Effector CD8-positive, alpha-beta T cell (primary cell): ENCODE measurements at regions not wholly inside any gene's neighbourhood (a gene's known extent, or its start where the extent isn't known, plus 50 kb on each side); places are given as distances from the start of the nearest gene placed in this dataset.

Experiments used
- DNase-seq: peaks from one replicate; lab custom pipeline; 2025; lab: John Stamatoyannopoulos, UW

- no peak for DNase-seq
These were observed 166.1 kb downstream of the MN1 start for GRCh38 chr22:27635435-27635834.

GRCh38 chr22:27635852-27636251 is 165.7 kb downstream of the MN1 start:
- DNase-seq = no peak

- no peak for DNase-seq
These were observed 164.6 kb downstream of the MN1 start for GRCh38 chr22:27636716-27637508.

GRCh38 chr22:27637604-27638003 is 164.0 kb downstream of the MN1 start:
- DNase-seq = no peak

GRCh38 chr22:27638329-27639233 is 163.0 kb downstream of the MN1 start:
- DNase-seq = no peak

GRCh38 chr22:27639248-27640086 is 162.1 kb downstream of the MN1 start:
- DNase-seq = no peak

GRCh38 chr22:27641049-27641795 is 160.3 kb downstream of the MN1 start:
- DNase-seq = no peak

- no peak for DNase-seq
These were observed 159.3 kb downstream of the MN1 start for GRCh38 chr22:27642104-27642800.

GRCh38 chr22:27643907-27644306 is 157.6 kb downstream of the MN1 start:
- DNase-seq = no peak

- DNase-seq = no peak
These were observed 157.0 kb downstream of the MN1 start for GRCh38 chr22:27644566-27644965.

- no peak for DNase-seq
These were observed 154.0 kb downstream of the MN1 start for GRCh38 chr22:27647540-27647939.

GRCh38 chr22:27648074-27648473 is 153.5 kb downstream of the MN1 start:
- DNase-seq = no peak

- no peak for DNase-seq
These were observed 152.7 kb downstream of the MN1 start for GRCh38 chr22:27648853-27649252.

- no peak for DNase-seq
These were observed 151.0 kb downstream of the MN1 start for GRCh38 chr22:27650572-27650971.

GRCh38 chr22:27650985-27651384 is 150.6 kb downstream of the MN1 start:
- DNase-seq = no peak

GRCh38 chr22:27651486-27651885 is 150.1 kb downstream of the MN1 start:
- DNase-seq = no peak

- no peak for DNase-seq
These were observed 146.8 kb downstream of the MN1 start for GRCh38 chr22:27654546-27655445.

GRCh38 chr22:27655582-27656185 is 145.9 kb downstream of the MN1 start:
- no peak for DNase-seq

- DNase-seq = no peak
These were observed 144.6 kb downstream of the MN1 start for GRCh38 chr22:27656970-27657369.
